H1 (cell line): ENCODE measurements at regions not wholly inside any gene's neighbourhood (a gene's known extent, or its start where the extent isn't known, plus 50 kb on each side); places are given as distances from the start of the nearest gene placed in this dataset.

ENCODE experiments used
- CTCF ChIA-PET: fragments of 300-600 bp; sonication (Branson Sonifier 250); formaldehyde crosslinking; loops from one replicate; lab custom pipeline; 2021; ENCODE audit not compliant: partially characterized antibody; lab: Charles Lee
- POLR2A ChIA-PET: fragments of 300-600 bp; sonication (Branson Sonifier 250); formaldehyde crosslinking; loops from one replicate; lab custom pipeline; 2021; ENCODE audit warnings: inconsistent platforms; ENCODE audit not compliant: partially characterized antibody; lab: Charles Lee
- DNase-seq, 2 experiments: peaks; one replicate each; pipeline versions ENCODE4 v3.0.0 to v3.0.0-alpha.2; 2010 to 2022; ENCODE audit warnings: low spot score in 2 of 2, low read depth in 1 of 2, mixed read lengths in 1 of 2
- FAIRE-seq: peaks from 2 replicates; lab custom pipeline; 2011; peaks lifted over from hg19 to GRCh38; lab: Jason Lieb, UNC
- H2AFZ ChIP-seq: 2 replicates; pipeline ENCODE4 v1.8.1; 2012; ENCODE audit warnings: low read length, inconsistent platforms
- H2AK5ac ChIP-seq: 2 replicates; pipeline ENCODE4 v1.6.1; 2013; ENCODE audit warnings: low read depth, low read length
- H2BK120ac ChIP-seq: replicated peaks from 2 replicates; pipeline ENCODE3; 2013; ENCODE audit warnings: low read depth, low read length, inconsistent platforms
- H2BK12ac ChIP-seq: 2 replicates; pipeline ENCODE4 v1.6.1; 2013; ENCODE audit warnings: low read depth, low read length
- H2BK15ac ChIP-seq: 2 replicates; pipeline ENCODE4 v1.6.1; 2013; ENCODE audit warnings: low read length
- H2BK20ac ChIP-seq: 2 replicates; pipeline ENCODE4 v1.6.1; 2013; ENCODE audit warnings: low read length
- H2BK5ac ChIP-seq: 2 replicates; pipeline ENCODE4 v1.6.1; 2013; ENCODE audit warnings: low read depth, low read length
- H3K14ac ChIP-seq: 2 replicates; pipeline ENCODE4 v1.6.1; 2013; ENCODE audit warnings: inconsistent platforms; ENCODE audit not compliant: insufficient read length
- H3K18ac ChIP-seq: 2 replicates; pipeline ENCODE4 v1.6.1; 2013; ENCODE audit warnings: low read length; ENCODE audit errors: extremely low read depth
- H3K23ac ChIP-seq: 2 replicates; pipeline ENCODE4 v1.6.1; 2013; ENCODE audit warnings: inconsistent platforms; ENCODE audit not compliant: insufficient read length
- H3K23me2 ChIP-seq: 2 replicates; pipeline ENCODE4 v1.6.1; 2013; ENCODE audit warnings: low read depth, low read length
- H3K27ac ChIP-seq: 2 replicates; pipeline ENCODE4 v1.6.1; 2011; ENCODE audit warnings: low read depth, low read length, inconsistent platforms
- H3K27me3 ChIP-seq, 4 experiments: replicated peaks in 1 of 4; 1 replicate in 1 of 4; 2 replicates in 3 of 4; pipeline versions ENCODE4 v1.6.1 to v1.8.1; 2011 to 2013; ENCODE audit warnings: low read length in 3 of 4, mild to moderate bottlenecking in 3 of 4, inconsistent platforms in 2 of 4, mixed read lengths in 2 of 4, moderate library complexity in 1 of 4; ENCODE audit not compliant: control insufficient read depth in 3 of 4, insufficient read depth in 3 of 4; ENCODE audit errors: extremely low read depth in 1 of 4
- H3K36me3 ChIP-seq, 4 experiments: 2 replicates each; pipeline versions ENCODE4 v1.6.1 to v1.8.1; 2011 to 2013; ENCODE audit warnings: mild to moderate bottlenecking in 4 of 4, low read length in 3 of 4, moderate library complexity in 2 of 4, control low read depth in 1 of 4, inconsistent platforms in 1 of 4; ENCODE audit not compliant: insufficient read depth in 4 of 4, control insufficient read depth in 2 of 4
- H3K4ac ChIP-seq: replicated peaks from 2 replicates; pipeline ENCODE3; 2013; ENCODE audit warnings: low read length, low read depth, mixed read lengths, inconsistent platforms; ENCODE audit not compliant: insufficient read length
- H3K4me1 ChIP-seq, 4 experiments: replicated peaks in 1 of 4; 1 replicate in 1 of 4; 2 replicates in 3 of 4; pipeline versions ENCODE4 v1.6.1 to v1.8.1; 2011 to 2013; ENCODE audit warnings: low read length in 3 of 4, inconsistent platforms in 2 of 4, mixed read lengths in 1 of 4; ENCODE audit not compliant: insufficient read depth in 4 of 4, control insufficient read depth in 3 of 4
- H3K4me2 ChIP-seq, 2 experiments: 2 replicates each; pipeline versions ENCODE4 v1.6.1 to v1.8.1; 2011 to 2013; ENCODE audit warnings: low read depth in 2 of 2, low read length in 2 of 2, control low read depth in 1 of 2, inconsistent platforms in 1 of 2, mild to moderate bottlenecking in 1 of 2; ENCODE audit not compliant: insufficient read depth in 1 of 2
- H3K4me3 ChIP-seq, 4 experiments: fragments of 200-600, 300-600 bp in 1 of 4; sonication (generic), shearing (Covaris generic), sonication (Bioruptor Twin) in 1 of 4; 2 replicates each; pipeline versions ENCODE4 v1.5.1 to v1.8.1; 2011 to 2016; ENCODE audit warnings: low read length in 4 of 4, low read depth in 3 of 4, control low read depth in 2 of 4, inconsistent platforms in 2 of 4, mild to moderate bottlenecking in 2 of 4, mixed read lengths in 1 of 4, moderate library complexity in 1 of 4; ENCODE audit not compliant: insufficient read depth in 2 of 4; ENCODE audit errors: extremely low read depth in 1 of 4
- H3K56ac ChIP-seq: replicated peaks from 2 replicates; pipeline ENCODE3; 2013; ENCODE audit warnings: low read depth, mild to moderate bottlenecking, mixed read lengths, low read length, inconsistent platforms; ENCODE audit not compliant: insufficient read length
- H3K79me1 ChIP-seq: 2 replicates; pipeline ENCODE4 v1.6.1; 2013; ENCODE audit warnings: low read depth, low read length, control low read depth
- H3K79me2 ChIP-seq, 2 experiments: 2 replicates each; pipeline versions ENCODE4 v1.6.1 to v1.8.1; 2012 to 2013; ENCODE audit warnings: low read length in 2 of 2, mild to moderate bottlenecking in 2 of 2, inconsistent platforms in 1 of 2; ENCODE audit not compliant: insufficient read depth in 2 of 2, control insufficient read depth in 1 of 2
- H3K9ac ChIP-seq, 4 experiments: replicated peaks in 1 of 4; 1 replicate in 1 of 4; 2 replicates in 3 of 4; pipeline versions ENCODE4 v1.6.1 to v1.8.1; 2011 to 2013; ENCODE audit warnings: low read depth in 3 of 4, low read length in 3 of 4, control low read depth in 2 of 4, mild to moderate bottlenecking in 2 of 4, moderate library complexity in 2 of 4, inconsistent platforms in 1 of 4; ENCODE audit errors: extremely low read depth in 1 of 4
- H3K9me3 ChIP-seq, 2 experiments: 2 replicates each; pipeline versions ENCODE4 v1.6.1 to v1.8.1; 2012 to 2013; ENCODE audit warnings: mild to moderate bottlenecking in 2 of 2, moderate library complexity in 2 of 2, control low read depth in 1 of 2, inconsistent platforms in 1 of 2, low read depth in 1 of 2, low read length in 1 of 2, mixed read lengths in 1 of 2; ENCODE audit not compliant: insufficient read depth in 2 of 2
- H4K20me1 ChIP-seq, 2 experiments: replicated peaks in 1 of 2; 2 replicates each; pipeline versions ENCODE3 to v1.8.1; 2011 to 2013; ENCODE audit warnings: inconsistent platforms in 2 of 2, low read length in 2 of 2, mild to moderate bottlenecking in 1 of 2; ENCODE audit not compliant: insufficient read depth in 2 of 2, control insufficient read depth in 1 of 2
- H4K5ac ChIP-seq: 2 replicates; pipeline ENCODE4 v1.6.1; 2013; ENCODE audit warnings: low read length, low read depth, mixed read lengths, inconsistent platforms; ENCODE audit not compliant: insufficient read length
- H4K8ac ChIP-seq: 2 replicates; pipeline ENCODE4 v1.8.0; 2013; ENCODE audit warnings: mild to moderate bottlenecking, moderate library complexity, low read length, inconsistent platforms; ENCODE audit not compliant: insufficient read depth; ENCODE audit errors: extremely low read depth
- H4K91ac ChIP-seq: replicated peaks from 2 replicates; pipeline ENCODE3; 2013; ENCODE audit warnings: low read length, mixed read lengths, inconsistent platforms; ENCODE audit not compliant: insufficient read length
- BRCA1 ChIP-seq: IDR thresholded peaks from 2 replicates; pipeline ENCODE4 v1.6.1; 2012; ENCODE audit warnings: low read depth, low read length, improper control_type of control experiment
- CTCF ChIP-seq, 3 experiments: IDR thresholded peaks; 1 replicate in 2 of 3; 2 replicates in 1 of 3; pipeline versions ENCODE4 v1.5.1 to v1.6.1; 2011; ENCODE audit warnings: low read length in 3 of 3, mild to moderate bottlenecking in 3 of 3, inconsistent platforms in 2 of 3, low read depth in 1 of 3, moderate library complexity in 1 of 3; ENCODE audit not compliant: insufficient read depth in 1 of 3; ENCODE audit errors: control extremely low read depth in 1 of 3
- GABPA ChIP-seq: IDR thresholded peaks from 2 replicates; pipeline ENCODE4 v1.6.1; 2011; ENCODE audit warnings: mild to moderate bottlenecking, low read length, moderate library complexity, borderline replicate concordance; ENCODE audit not compliant: insufficient read depth
- HDAC2 ChIP-seq, 2 experiments: fragments of 300-600 bp in 1 of 2; sonication (generic) in 1 of 2; IDR thresholded peaks; 2 replicates each; pipeline ENCODE4 v1.6.1; 2011 to 2012; ENCODE audit warnings: low read depth in 2 of 2, low read length in 2 of 2, mild to moderate bottlenecking in 2 of 2, moderate library complexity in 2 of 2, borderline replicate concordance in 1 of 2, inconsistent platforms in 1 of 2
- KDM4A ChIP-seq: IDR thresholded peaks from one replicate; pipeline ENCODE4 v1.7.1; 2012; ENCODE audit warnings: low read depth, mild to moderate bottlenecking, moderate library complexity, low read length, inconsistent platforms; ENCODE audit not compliant: severe bottlenecking
- RAD21 ChIP-seq, 2 experiments: IDR thresholded peaks in 1 of 2; conservative IDR thresholded peaks in 1 of 2; 2 replicates each; pipeline ENCODE4 v1.6.1; 2011; ENCODE audit warnings: low read depth in 2 of 2, low read length in 2 of 2, improper control_type of control experiment in 1 of 2, inconsistent platforms in 1 of 2, mild to moderate bottlenecking in 1 of 2, moderate library complexity in 1 of 2
- RNF2 ChIP-seq: fragments of 200-900, 300-1000 bp; sonication (generic); IDR thresholded peaks from 2 replicates; pipeline ENCODE4 v1.7.1; 2016; ENCODE audit warnings: borderline replicate concordance, low read depth, mild to moderate bottlenecking, antibody characterized with exemption, low read length; ENCODE audit not compliant: poor library complexity, severe bottlenecking; ENCODE audit errors: missing control alignments
- SIN3A ChIP-seq, 2 experiments: IDR thresholded peaks in 1 of 2; conservative IDR thresholded peaks in 1 of 2; 2 replicates each; pipeline ENCODE4 v1.6.1; 2011 to 2012; ENCODE audit warnings: low read length in 2 of 2, improper control_type of control experiment in 1 of 2, low read depth in 1 of 2, mild to moderate bottlenecking in 1 of 2
- SRF ChIP-seq: IDR thresholded peaks from 2 replicates; pipeline ENCODE4 v1.6.1; 2011; ENCODE audit warnings: mild to moderate bottlenecking, low read depth, low read length, moderate library complexity
- WGBS, 2 experiments: shearing (Covaris generic) in 1 of 2; methylation state at CpG; one replicate each; pipeline versions ENCODE4 v1.1.6 to v1.1.7; 2013 to 2015; ENCODE audit warnings: low lambda C conversion rate in 2 of 2, mixed read lengths in 2 of 2, inconsistent platforms in 1 of 2, low coverage in 1 of 2, missing lambda C conversion rate in 1 of 2; ENCODE audit not compliant: insufficient replicate concordance in 2 of 2, insufficient coverage in 1 of 2, insufficient read length in 1 of 2; ENCODE audit errors: extremely low coverage in 1 of 2, missing lambda C conversion rate in 1 of 2; 5-methylcytosine and 5-hydroxymethylcytosine counted together

GRCh38 chr1:106072909-106073600 is 983.4 kb upstream of the PRMT6 start:
- no peak overlapping the region for H2BK20ac ChIP-seq
- no peaks in the 10 kb centered on the region for H3K79me2 ChIP-seq
- no peak overlapping the region for H3K4ac ChIP-seq
- no peak overlapping the region for H4K8ac ChIP-seq
- H2AK5ac ChIP-seq, result no peak overlapping the region
- no peak for DNase-seq
- H3K36me3 ChIP-seq, result no peaks in the 10 kb centered on the region
- H4K5ac ChIP-seq, result no peak overlapping the region
- no peak overlapping the region for H3K23ac ChIP-seq
- no peak overlapping the region for H3K4me3 ChIP-seq
- no peak for FAIRE-seq
- no peaks in the 10 kb centered on the region for H3K4me1 ChIP-seq
- no peak overlapping the region for H3K56ac ChIP-seq
- H2AFZ ChIP-seq, result no peak overlapping the region
- no peaks in the 10 kb centered on the region for H3K79me1 ChIP-seq
- H3K9ac ChIP-seq, result no peak overlapping the region
- H2BK120ac ChIP-seq, result no peak overlapping the region
- H3K9me3 ChIP-seq, result no peaks in the 10 kb centered on the region
- H4K91ac ChIP-seq, result no peak overlapping the region
- no peaks in the 10 kb centered on the region for H4K20me1 ChIP-seq
- CTCF ChIA-PET, result no interaction called here
- no peak overlapping the region for H3K27ac ChIP-seq
- no peak overlapping the region for H3K18ac ChIP-seq
- H2BK15ac ChIP-seq, result no peak overlapping the region
- H3K4me2 ChIP-seq, result no peak overlapping the region
- POLR2A ChIA-PET, result no interaction called here
- WGBS, 2 experiments, result 91% methylated on average over 7 of the region's 7 CpGs; no CpG with 5 or more reads in 1 of the 2 experiments
- H3K27me3 ChIP-seq, result no peaks in the 10 kb centered on the region
- H2BK12ac ChIP-seq, result no peak overlapping the region
- H2BK5ac ChIP-seq, result no peak overlapping the region
- H3K23me2 ChIP-seq, result no peaks in the 10 kb centered on the region
- H3K14ac ChIP-seq, result no peak overlapping the region
- TF ChIP-seq KDM4A (no peak), GABPA (no peak), RNF2 (no peak), CTCF (IDR thresholded peaks at IDR 0.05; ENCODE audit: control extremely low read depth in 1 of 3, insufficient read depth in 1 of 3, low read depth in 1 of 3, low read length in 3 of 3) (no peak), SRF (no peak), HDAC2 (IDR thresholded peaks at IDR 0.05; ENCODE audit: borderline replicate concordance in 1 of 2, low read depth in 2 of 2, low read length in 2 of 2) (no peak), SIN3A (conservative IDR thresholded peaks at IDR 0.05 in 1 of 2, IDR thresholded peaks at IDR 0.05 in 1 of 2; ENCODE audit: low read depth in 1 of 2, low read length in 2 of 2) (no peak), BRCA1 (no peak), RAD21 (IDR thresholded peaks at IDR 0.05 in 1 of 2, conservative IDR thresholded peaks at IDR 0.05 in 1 of 2; ENCODE audit: low read depth in 2 of 2, low read length in 2 of 2) (no peak)
